Right renal cortex interstitium (tissue), 3 donors: ENCODE measurements at regions not wholly inside any gene's neighbourhood (a gene's known extent, or its start where the extent isn't known, plus 50 kb on each side); places are given as distances from the start of the nearest gene placed in this dataset.
"Not testable (repeated sequence)": the region's sequence is repeated elsewhere in the genome, so short reads cannot be mapped to it uniquely, and the experiment has no call there.

Experiments used
- DNase-seq, 3 donors: peaks; one replicate each; pipeline ENCODE4 v3.0.0-alpha.2; 2013; ENCODE audit warnings: low read depth in 3 of 3, low spot score in 2 of 3

DNA sequence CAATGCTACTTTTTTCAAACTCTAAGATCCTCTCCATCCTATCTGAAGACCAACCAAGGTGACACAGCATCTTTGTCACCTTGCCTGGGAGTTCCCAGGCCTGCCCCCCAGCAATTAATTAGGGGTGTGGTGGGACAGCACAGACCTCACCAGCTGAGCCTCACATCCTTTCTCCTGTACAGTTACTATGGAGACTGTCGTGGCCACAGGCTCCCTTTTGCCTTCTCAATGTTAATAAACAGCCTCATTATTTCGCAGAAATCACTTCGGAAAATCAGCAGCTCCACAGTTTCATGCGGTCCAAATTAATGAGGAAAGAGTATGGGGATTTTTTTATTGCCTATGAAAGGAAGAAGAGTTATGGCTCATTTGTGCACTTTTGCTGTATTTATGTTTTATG, 378.3 kb downstream of the NPHP4 start:
- no peak for DNase-seq

DNA sequence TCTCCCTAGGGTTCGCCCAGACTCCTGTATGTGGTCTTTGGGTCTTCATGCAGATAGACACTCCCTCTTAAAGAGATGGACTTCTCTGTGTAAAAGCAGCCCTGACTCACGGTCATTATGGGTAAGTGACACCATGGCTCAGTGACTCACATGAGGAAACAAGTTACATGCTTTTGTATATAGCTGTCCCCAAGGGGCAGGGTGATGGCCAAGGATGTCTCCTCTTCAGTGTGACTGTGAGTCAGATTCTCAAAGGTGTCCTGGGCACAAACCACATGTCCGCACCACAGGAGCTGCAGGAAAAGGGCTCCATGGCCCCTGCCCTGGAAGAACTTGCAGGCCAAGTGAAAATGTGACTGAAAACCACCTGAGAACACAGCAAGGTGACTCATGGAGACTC, 380.4 kb downstream of the NPHP4 start:
- no peak for DNase-seq

GRCh38 chr1:5611431-5611830, 380.8 kb downstream of the NPHP4 start:
- DNase-seq: no peak

GRCh38 chr1:5610432-5610831, 381.8 kb downstream of the NPHP4 start:
- DNase-seq: no peak

- no peak for DNase-seq
Measured at GRCh38 chr1:5603353-5604104, 388.7 kb downstream of the NPHP4 start.

- DNase-seq: not testable (repeated sequence)
Measured at GRCh38 chr1:5602718-5603117, 389.5 kb downstream of the NPHP4 start.

GRCh38 chr1:5601516-5601915, 390.7 kb downstream of the NPHP4 start:
- no peak for DNase-seq

- DNase-seq: no peak
Measured at GRCh38 chr1:5599541-5599940, 392.7 kb downstream of the NPHP4 start.

- DNase-seq: no peak
Measured at GRCh38 chr1:5598824-5599395, 393.3 kb downstream of the NPHP4 start.

- no peak for DNase-seq
Measured at GRCh38 chr1:5597991-5598823, 394.0 kb downstream of the NPHP4 start.

DNA sequence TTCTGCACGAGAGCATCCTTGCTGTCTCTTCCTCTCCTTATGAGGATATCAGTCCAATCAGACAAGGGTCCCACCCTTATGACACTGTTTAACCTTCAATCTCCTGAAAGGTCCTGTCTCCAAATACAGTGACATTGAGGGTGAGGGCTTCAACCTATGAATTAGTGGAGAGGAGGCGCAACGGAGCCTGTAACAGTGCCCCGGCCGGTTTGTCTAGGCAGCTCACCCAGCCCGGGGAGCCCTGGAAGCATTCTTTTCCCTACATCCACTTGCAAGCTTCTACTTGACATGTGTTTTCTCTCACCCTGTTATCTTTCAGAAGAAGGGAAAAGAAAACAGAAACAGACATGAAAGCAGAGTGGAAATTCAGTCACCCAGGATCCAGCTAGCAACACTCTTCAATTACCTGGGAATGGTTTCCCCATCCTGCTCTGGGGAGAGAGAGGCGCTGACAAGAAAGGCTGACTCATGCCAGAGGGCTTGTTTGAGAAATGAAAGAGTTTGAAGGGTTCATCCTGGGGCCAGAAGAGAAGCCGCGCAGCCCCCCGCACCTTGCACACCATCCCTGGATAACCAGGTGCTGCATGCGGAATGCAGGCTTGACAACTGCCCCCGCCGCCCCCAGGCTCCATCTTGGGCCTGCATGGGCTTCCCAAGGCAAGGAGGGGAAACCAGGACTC, 394.9 kb downstream of the NPHP4 start:
- DNase-seq: no peak

DNA sequence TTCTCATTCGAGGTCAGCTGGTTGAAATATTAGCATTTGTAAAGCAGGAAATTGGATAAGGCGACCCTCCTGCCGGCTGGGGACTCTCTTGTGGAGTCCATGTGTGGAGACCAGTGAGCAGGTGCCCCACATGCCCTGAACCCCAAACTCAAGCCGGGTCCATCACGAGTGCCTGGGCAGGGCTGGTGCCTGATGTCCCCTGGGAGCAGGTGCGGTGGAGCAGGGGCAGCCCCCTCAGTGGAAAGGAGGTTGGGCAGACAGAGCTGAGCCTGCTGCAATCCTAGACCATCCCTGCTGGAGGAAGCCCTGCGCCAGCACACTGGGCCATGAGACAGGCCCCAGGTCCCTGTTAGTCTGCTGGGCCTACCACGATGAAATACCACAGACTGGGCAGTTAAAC, 395.6 kb downstream of the NPHP4 start:
- DNase-seq: no peak

GRCh38 chr1:5595531-5596170, 396.6 kb downstream of the NPHP4 start:
- no peak for DNase-seq

DNA sequence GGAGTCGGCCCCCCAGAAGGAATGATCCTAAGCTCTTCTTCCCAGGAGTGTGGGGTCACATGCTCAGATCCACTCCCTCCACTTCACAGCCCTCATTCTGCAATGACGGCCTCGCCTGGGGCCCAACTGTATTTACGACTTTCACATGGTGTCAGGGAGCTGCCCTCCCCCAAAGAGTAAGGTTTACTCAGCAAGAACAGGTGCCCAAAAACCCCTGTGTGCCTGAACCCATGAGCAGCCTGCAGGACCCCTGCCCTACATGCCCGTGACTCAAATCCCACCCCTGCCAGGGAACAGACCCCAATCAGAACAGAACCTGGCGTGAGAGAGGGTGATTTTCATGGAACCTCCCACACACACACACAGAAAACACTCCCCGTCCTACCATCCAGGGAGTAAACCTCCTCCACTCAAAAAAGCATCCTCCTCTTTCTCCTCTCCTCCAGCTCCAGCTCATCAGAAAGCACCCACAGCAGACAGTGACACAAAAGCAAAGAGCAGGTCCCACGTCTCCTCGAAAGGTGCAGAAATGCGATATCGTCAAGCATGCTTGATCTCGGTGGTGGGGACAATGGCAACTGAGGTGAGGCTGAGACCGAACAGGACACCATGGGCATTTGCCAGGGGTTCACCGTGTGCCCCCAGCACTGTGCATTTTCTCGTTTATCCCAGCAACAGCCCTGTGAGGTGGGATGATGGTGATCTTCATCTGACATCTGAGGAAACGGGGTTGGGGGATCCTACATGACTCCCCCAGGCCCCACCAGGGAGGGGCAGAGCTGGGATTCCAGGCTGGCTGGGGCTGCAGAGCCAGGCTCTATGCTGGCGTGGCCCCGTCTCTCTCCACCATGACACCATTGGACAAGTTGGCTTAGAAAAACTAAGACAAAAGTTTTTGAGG, 397.9 kb downstream of the NPHP4 start:
- DNase-seq: no peak

DNA sequence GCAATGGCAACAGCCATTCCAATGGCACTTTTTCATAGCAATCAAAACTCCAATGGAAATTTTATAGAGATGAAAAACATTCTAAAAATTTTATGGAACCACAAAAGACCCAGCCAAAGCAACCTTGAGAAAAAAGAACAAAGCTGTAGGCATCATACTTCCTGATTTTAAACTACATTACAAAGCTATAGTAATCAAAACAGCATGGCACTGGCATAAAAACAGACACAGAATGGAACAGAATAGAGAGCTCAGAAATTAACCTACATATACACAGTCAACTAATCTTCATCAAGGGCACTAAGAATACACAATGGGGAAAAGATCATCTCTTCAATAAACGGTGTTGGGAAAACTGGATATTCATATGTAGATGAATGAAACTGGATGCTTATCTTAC, 401.5 kb downstream of the NPHP4 start:
- DNase-seq: no peak

GRCh38 chr1:5586629-5587028, 405.6 kb downstream of the NPHP4 start:
- no peak for DNase-seq

- no peak for DNase-seq
Measured at GRCh38 chr1:5585256-5585655, 407.0 kb downstream of the NPHP4 start.

DNA sequence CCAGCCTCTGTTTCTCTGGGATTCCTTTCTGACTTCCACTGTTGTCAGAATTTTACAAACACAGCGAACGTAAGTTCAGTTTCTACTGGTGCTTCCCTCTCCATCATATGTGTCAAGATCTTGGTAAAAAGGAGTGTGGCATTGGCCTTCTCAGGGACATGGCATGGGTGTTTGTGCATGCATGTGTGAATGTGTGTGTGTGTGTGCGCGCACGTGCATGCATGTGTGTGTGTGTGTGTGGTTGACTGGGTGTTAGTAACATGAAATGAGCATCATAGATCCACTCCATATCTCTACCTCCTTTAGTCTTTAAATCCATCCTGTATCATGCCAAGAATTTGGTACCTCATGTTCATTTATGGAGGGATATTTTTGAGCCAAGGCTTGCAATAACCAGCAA, 411.3 kb downstream of the NPHP4 start:
- no peak for DNase-seq

DNA sequence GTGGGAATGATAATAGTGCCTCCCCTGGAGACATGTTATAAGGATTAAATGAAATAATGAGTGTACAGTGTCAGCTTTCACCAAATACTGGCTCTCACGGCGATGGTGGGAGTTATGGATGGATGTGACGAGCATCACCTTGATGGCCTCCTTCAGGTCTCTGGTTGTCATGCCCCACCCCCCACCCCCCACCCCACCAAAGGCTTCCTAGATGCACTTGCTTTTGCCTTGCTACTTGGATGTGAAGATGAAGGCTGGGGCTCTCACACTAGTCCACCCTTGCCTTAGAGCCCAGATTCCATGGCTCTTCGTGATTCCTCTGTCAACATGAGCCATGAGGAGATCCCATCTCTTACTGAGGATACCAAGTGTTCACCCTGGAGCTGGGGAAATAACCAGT, 412.3 kb downstream of the NPHP4 start:
- no peak for DNase-seq

- DNase-seq: no peak
Measured at GRCh38 chr1:5578690-5579089, 413.5 kb downstream of the NPHP4 start.
